ENCODE measurements at regions not wholly inside any gene's neighbourhood (a gene's known extent, or its start where the extent isn't known, plus 50 kb on each side); places are given as distances from the start of the nearest gene placed in this dataset.

DNA sequence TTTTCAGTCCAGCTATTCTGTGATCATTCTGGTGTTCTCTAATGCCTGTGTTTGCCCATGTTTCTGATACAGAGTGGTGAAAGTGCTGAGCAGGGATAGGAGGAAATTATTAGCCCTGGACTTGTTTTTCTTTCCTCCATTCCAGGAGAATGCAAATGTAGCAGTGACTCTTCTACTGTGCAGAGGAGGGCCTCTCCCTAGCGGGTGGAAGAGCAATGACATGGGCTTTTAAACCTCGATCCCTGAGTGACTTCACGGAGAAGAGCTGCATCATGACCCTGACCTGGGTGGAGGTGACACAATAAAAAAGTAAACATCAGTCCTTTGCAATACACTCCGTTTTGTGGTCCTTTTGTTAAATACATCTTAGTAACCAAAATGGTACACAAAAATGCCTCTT is 68.0 kb upstream of the NETO1 start:
- Histone ChIP-seq H3K36me3 (ENCODE audit: control insufficient read depth in 4 of 4, insufficient read depth in 3 of 4, low read depth in 1 of 4, low read length in 3 of 4) (no peaks in the 10 kb centered on the region), H3K27me3 (ENCODE audit: control insufficient read depth in 4 of 4, insufficient read depth in 4 of 4, low read length in 3 of 4) (no peaks in the 10 kb centered on the region), H3K4me1 (ENCODE audit: control insufficient read depth in 4 of 4, insufficient read depth in 4 of 4, low read length in 3 of 4) (no peaks in the 10 kb centered on the region), H3K4me3 (ENCODE audit: low read depth in 1 of 3, low read length in 3 of 3) (no peak overlapping the region), H3K27ac (ENCODE audit: low read depth in 1 of 2, low read length in 2 of 2) (no peak overlapping the region), H3K9ac (ENCODE audit: low read depth in 1 of 2, low read length in 2 of 2) (no peak overlapping the region), H3K9me3 (ENCODE audit: control insufficient read depth in 4 of 4, low read length in 3 of 4) (no peaks in the 10 kb centered on the region)
- no peak for DNase-seq (ENCODE audit: low spot score)
- TF ChIP-seq RAD21 (IDR thresholded peaks at IDR 0.05) (no peak), CTCF (IDR thresholded peaks at IDR 0.05; ENCODE audit: low read depth, low read length, missing input control) (no peak), FOXA2 (IDR thresholded peaks at IDR 0.05) (no peak), JUND (IDR thresholded peaks at IDR 0.05) (no peak), SP1 (IDR thresholded peaks at IDR 0.05) (no peak), HNF4A (conservative IDR thresholded peaks at IDR 0.05) (no peak), HNF4G (IDR thresholded peaks at IDR 0.05) (no peak), NR2F2 (IDR thresholded peaks at IDR 0.05) (no peak), YY1 (IDR thresholded peaks at IDR 0.05) (no peak), GABPA (IDR thresholded peaks at IDR 0.05 in 1 of 2, conservative IDR thresholded peaks at IDR 0.05 in 1 of 2) (no peak), FOXA1 (IDR thresholded peaks at IDR 0.05) (no peak), MAX (IDR thresholded peaks at IDR 0.05) (no peak), TAF1 (conservative IDR thresholded peaks at IDR 0.05) (no peak)
- 31% methylated on average over 4 of the region's 4 CpGs for WGBS

DNA sequence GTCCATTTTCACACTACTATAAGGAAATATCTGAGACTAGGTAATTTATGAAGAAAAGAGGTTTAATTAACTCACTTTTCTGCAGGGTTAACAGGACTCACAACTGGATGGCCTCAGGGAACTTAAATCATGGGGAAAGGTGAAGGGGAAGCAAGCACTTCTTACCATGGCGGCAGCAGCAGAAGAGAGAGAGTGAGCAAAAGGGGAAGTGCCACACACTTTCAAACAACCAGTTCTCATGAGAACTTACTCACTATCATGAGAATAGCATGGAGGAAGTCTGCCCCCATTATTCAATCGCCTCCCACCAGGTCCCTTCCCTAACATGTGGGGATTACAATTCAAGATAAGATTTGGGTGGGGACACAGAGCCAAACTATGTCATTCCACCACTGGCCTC is 55.1 kb upstream of the NETO1 start:
- H3K27me3 ChIP-seq (ENCODE audit: control insufficient read depth in 4 of 4, insufficient read depth in 4 of 4, low read length in 3 of 4) = no peaks in the 10 kb centered on the region
- no peak overlapping the region for H3K4me3 ChIP-seq (ENCODE audit: low read depth in 1 of 3, low read length in 3 of 3)
- no peaks in the 10 kb centered on the region for H3K36me3 ChIP-seq (ENCODE audit: control insufficient read depth in 4 of 4, insufficient read depth in 3 of 4, low read depth in 1 of 4, low read length in 3 of 4)
- no peak overlapping the region for H3K9ac ChIP-seq (ENCODE audit: low read depth in 1 of 2, low read length in 2 of 2)
- H3K4me1 ChIP-seq (ENCODE audit: control insufficient read depth in 4 of 4, insufficient read depth in 4 of 4, low read length in 3 of 4) = no peaks in the 10 kb centered on the region
- DNase-seq (ENCODE audit: low spot score) = no peak
- TF ChIP-seq NR2F2 (IDR thresholded peaks at IDR 0.05) = no peak
- no peak for TF ChIP-seq FOXA2 (IDR thresholded peaks at IDR 0.05)
- TF ChIP-seq, protein P1, sequence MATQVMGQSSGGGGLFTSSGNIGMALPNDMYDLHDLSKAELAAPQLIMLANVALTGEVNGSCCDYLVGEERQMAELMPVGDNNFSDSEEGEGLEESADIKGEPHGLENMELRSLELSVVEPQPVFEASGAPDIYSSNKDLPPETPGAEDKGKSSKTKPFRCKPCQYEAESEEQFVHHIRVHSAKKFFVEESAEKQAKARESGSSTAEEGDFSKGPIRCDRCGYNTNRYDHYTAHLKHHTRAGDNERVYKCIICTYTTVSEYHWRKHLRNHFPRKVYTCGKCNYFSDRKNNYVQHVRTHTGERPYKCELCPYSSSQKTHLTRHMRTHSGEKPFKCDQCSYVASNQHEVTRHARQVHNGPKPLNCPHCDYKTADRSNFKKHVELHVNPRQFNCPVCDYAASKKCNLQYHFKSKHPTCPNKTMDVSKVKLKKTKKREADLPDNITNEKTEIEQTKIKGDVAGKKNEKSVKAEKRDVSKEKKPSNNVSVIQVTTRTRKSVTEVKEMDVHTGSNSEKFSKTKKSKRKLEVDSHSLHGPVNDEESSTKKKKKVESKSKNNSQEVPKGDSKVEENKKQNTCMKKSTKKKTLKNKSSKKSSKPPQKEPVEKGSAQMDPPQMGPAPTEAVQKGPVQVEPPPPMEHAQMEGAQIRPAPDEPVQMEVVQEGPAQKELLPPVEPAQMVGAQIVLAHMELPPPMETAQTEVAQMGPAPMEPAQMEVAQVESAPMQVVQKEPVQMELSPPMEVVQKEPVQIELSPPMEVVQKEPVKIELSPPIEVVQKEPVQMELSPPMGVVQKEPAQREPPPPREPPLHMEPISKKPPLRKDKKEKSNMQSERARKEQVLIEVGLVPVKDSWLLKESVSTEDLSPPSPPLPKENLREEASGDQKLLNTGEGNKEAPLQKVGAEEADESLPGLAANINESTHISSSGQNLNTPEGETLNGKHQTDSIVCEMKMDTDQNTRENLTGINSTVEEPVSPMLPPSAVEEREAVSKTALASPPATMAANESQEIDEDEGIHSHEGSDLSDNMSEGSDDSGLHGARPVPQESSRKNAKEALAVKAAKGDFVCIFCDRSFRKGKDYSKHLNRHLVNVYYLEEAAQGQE (IDR thresholded peaks at IDR 0.05) = no peak
- TF ChIP-seq HNF4G (IDR thresholded peaks at IDR 0.05) = no peak
- TF ChIP-seq HNF4A (conservative IDR thresholded peaks at IDR 0.05) = no peak
- TF ChIP-seq, protein P2, sequence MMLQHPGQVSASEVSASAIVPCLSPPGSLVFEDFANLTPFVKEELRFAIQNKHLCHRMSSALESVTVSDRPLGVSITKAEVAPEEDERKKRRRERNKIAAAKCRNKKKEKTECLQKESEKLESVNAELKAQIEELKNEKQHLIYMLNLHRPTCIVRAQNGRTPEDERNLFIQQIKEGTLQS (IDR thresholded peaks at IDR 0.05) = no peak
- TF ChIP-seq JUND (IDR thresholded peaks at IDR 0.05) = no peak
- no peak for TF ChIP-seq GABPA (IDR thresholded peaks at IDR 0.05 in 1 of 2, conservative IDR thresholded peaks at IDR 0.05 in 1 of 2)
- TF ChIP-seq ZBTB33 (IDR thresholded peaks at IDR 0.05) = no peak
- no peak for TF ChIP-seq EGR1 (IDR thresholded peaks at IDR 0.05; ENCODE audit: low read depth in 2 of 2)
- no peak for TF ChIP-seq RXRA (IDR thresholded peaks at IDR 0.05)
- TF ChIP-seq MAX (IDR thresholded peaks at IDR 0.05) = no peak
- TF ChIP-seq FOXA1 (IDR thresholded peaks at IDR 0.05) = no peak
- no peak for TF ChIP-seq CTCF (IDR thresholded peaks at IDR 0.05; ENCODE audit: low read depth, low read length, missing input control)
- no peak for TF ChIP-seq YY1 (IDR thresholded peaks at IDR 0.05)
- no peak for TF ChIP-seq SP1 (IDR thresholded peaks at IDR 0.05)
- TF ChIP-seq TAF1 (conservative IDR thresholded peaks at IDR 0.05) = no peak
- TF ChIP-seq RAD21 (IDR thresholded peaks at IDR 0.05) = no peak
- 67% methylated on average over 2 of the region's 2 CpGs for WGBS
- no peak overlapping the region for H3K27ac ChIP-seq (ENCODE audit: low read depth in 1 of 2, low read length in 2 of 2)
- H3K9me3 ChIP-seq (ENCODE audit: control insufficient read depth in 4 of 4, low read length in 3 of 4) = peaks cover 0 to 3% (median 1%) of the 10 kb centered on the region in 4 donors

All from liver (tissue), 8 donors.